Hepatocyte (in vitro differentiated cells): ENCODE measurements at regions not wholly inside any gene's neighbourhood (a gene's known extent, or its start where the extent isn't known, plus 50 kb on each side); places are given as distances from the start of the nearest gene placed in this dataset.

Experiments used
- DNase-seq: peaks from one replicate; pipeline ENCODE4 v3.0.0-alpha.2; 2016; ENCODE audit warnings: low spot score
- H2AFZ ChIP-seq: fragments of 200-600 bp; sonication (generic); 2 replicates; pipeline ENCODE4 v1.6.0; 2016; ENCODE audit warnings: antibody characterized with exemption, mild to moderate bottlenecking
- H3K27ac ChIP-seq: fragments of 200-600 bp; sonication (generic); 2 replicates; pipeline ENCODE4 v1.5.1; 2016; ENCODE audit warnings: mild to moderate bottlenecking
- H3K27me3 ChIP-seq: fragments of 200-600 bp; sonication (generic); 2 replicates; pipeline ENCODE4 v1.6.1; 2016
- H3K36me3 ChIP-seq: fragments of 200-600 bp; sonication (generic); replicated peaks from 2 replicates; pipeline ENCODE4 v1.5.1; 2016; ENCODE audit warnings: low read depth; ENCODE audit not compliant: insufficient read depth
- H3K4me1 ChIP-seq: fragments of 200-600 bp; sonication (generic); 2 replicates; pipeline ENCODE4 v1.5.1; 2016; ENCODE audit warnings: mild to moderate bottlenecking, moderate library complexity; ENCODE audit not compliant: insufficient read depth
- H3K4me2 ChIP-seq: fragments of 200-600 bp; sonication (generic); 2 replicates; pipeline ENCODE4 v1.6.0; 2016
- H3K4me3 ChIP-seq: fragments of 200-600 bp; sonication (generic); 2 replicates; pipeline ENCODE4 v1.5.1; 2016; ENCODE audit warnings: mild to moderate bottlenecking
- H3K79me2 ChIP-seq: fragments of 200-600 bp; sonication (generic); 2 replicates; pipeline ENCODE4 v1.6.0; 2017; ENCODE audit warnings: mild to moderate bottlenecking
- H3K9me2 ChIP-seq: fragments of 200-600 bp; sonication (generic); replicated peaks from 2 replicates; pipeline ENCODE4 v1.6.0; 2017; ENCODE audit warnings: mild to moderate bottlenecking; ENCODE audit not compliant: insufficient read depth
- H3K9me3 ChIP-seq: fragments of 200-600 bp; sonication (generic); 2 replicates; pipeline ENCODE4 v1.5.1; 2016; ENCODE audit warnings: low read depth, mild to moderate bottlenecking
- H4K20me1 ChIP-seq: fragments of 200-600 bp; sonication (generic); 2 replicates; pipeline ENCODE4 v1.6.0; 2016; ENCODE audit warnings: mild to moderate bottlenecking; ENCODE audit not compliant: insufficient read depth, poor library complexity, severe bottlenecking
- EZH2 ChIP-seq: fragments of 200-600 bp; sonication (generic); IDR thresholded peaks from 2 replicates; pipeline ENCODE4 v1.6.1; 2016; ENCODE audit warnings: antibody characterized with exemption, mild to moderate bottlenecking, borderline replicate concordance
- EZH2phosphoT487 ChIP-seq: fragments of 200-600 bp; sonication (generic); IDR thresholded peaks from one replicate; pipeline ENCODE4 v1.6.1; 2018; ENCODE audit warnings: antibody characterized with exemption, mild to moderate bottlenecking, low read depth, moderate library complexity; ENCODE audit not compliant: unreplicated experiment, severe bottlenecking
- WGBS: methylation state at CpG from one replicate; pipeline ENCODE4 v1.1.6; 2016; ENCODE audit warnings: low lambda C conversion rate; ENCODE audit errors: missing lambda C conversion rate; 5-methylcytosine and 5-hydroxymethylcytosine counted together
- TF ChIP-seq, protein P1 (sequence below): fragments of 200-600 bp; sonication (generic); IDR thresholded peaks from 2 replicates; pipeline ENCODE4 v1.5.1; 2016; ENCODE audit warnings: antibody characterized with exemption, mild to moderate bottlenecking; ENCODE audit not compliant: poor library complexity

DNA sequence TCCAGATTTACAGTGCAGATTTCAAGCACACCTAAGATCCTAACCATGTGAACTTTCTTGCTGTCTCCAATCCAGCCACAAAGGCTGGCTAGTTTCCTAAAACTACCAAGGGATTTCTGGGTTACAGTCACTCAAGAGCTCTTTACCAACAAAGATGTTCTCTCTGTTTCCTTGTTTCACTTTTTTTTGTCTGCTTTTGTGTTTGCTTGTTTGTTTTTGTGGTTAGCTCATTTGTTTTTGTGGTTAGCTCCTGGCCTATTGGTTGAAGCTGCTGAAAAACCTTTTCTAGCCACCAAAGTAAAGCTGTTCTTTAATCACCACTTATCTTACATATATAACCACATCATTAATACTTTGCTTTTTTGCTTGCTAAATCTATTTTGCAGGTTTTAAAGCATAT, 642.5 kb upstream of the GALNTL6 start:
- no peaks in the 10 kb centered on the region for H3K9me3 ChIP-seq
- H3K9me2 ChIP-seq: no peaks in the 10 kb centered on the region
- H3K27ac ChIP-seq: no peak overlapping the region
- no peaks in the 10 kb centered on the region for H4K20me1 ChIP-seq
- no peak overlapping the region for H3K4me2 ChIP-seq
- TF ChIP-seq, protein P1, sequence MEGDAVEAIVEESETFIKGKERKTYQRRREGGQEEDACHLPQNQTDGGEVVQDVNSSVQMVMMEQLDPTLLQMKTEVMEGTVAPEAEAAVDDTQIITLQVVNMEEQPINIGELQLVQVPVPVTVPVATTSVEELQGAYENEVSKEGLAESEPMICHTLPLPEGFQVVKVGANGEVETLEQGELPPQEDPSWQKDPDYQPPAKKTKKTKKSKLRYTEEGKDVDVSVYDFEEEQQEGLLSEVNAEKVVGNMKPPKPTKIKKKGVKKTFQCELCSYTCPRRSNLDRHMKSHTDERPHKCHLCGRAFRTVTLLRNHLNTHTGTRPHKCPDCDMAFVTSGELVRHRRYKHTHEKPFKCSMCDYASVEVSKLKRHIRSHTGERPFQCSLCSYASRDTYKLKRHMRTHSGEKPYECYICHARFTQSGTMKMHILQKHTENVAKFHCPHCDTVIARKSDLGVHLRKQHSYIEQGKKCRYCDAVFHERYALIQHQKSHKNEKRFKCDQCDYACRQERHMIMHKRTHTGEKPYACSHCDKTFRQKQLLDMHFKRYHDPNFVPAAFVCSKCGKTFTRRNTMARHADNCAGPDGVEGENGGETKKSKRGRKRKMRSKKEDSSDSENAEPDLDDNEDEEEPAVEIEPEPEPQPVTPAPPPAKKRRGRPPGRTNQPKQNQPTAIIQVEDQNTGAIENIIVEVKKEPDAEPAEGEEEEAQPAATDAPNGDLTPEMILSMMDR: no peak
- TF ChIP-seq EZH2 (no peak), EZH2phosphoT487 (no peak)
- H3K79me2 ChIP-seq: no peaks in the 10 kb centered on the region
- H3K36me3 ChIP-seq: no peaks in the 10 kb centered on the region
- no peaks in the 10 kb centered on the region for H3K27me3 ChIP-seq
- no peak for DNase-seq
- H2AFZ ChIP-seq: no peak overlapping the region
- no peaks in the 10 kb centered on the region for H3K4me1 ChIP-seq
- H3K4me3 ChIP-seq: no peak overlapping the region

DNA sequence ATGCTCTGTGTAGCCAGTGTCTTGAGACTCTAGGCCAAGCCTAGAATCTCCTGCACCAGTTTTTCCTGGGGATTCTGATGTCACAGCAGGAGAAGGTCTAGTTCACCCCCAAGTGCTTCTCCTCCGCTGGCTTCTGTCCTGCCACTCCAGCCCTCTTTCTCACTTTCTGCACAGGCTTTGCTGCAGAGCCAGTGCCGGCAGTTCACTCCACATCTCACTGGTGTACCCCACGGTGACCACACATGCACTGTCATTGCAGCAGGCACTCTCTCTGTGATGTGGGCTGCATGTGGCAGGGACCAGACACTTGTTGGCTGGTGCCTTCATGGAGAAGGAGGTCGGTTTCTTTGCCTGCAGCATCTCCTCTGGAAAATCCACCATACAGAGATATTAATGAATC, 643.8 kb upstream of the GALNTL6 start:
- TF ChIP-seq EZH2phosphoT487 (no peak), EZH2 (no peak)
- TF ChIP-seq, protein P1: no peak
- Histone ChIP-seq H3K4me1 (no peaks in the 10 kb centered on the region), H2AFZ (no peak overlapping the region), H3K4me2 (no peak overlapping the region), H3K27me3 (no peaks in the 10 kb centered on the region), H3K27ac (no peak overlapping the region), H3K36me3 (no peaks in the 10 kb centered on the region), H3K4me3 (no peak overlapping the region), H3K9me3 (no peaks in the 10 kb centered on the region), H3K79me2 (no peaks in the 10 kb centered on the region), H4K20me1 (no peaks in the 10 kb centered on the region), H3K9me2 (no peaks in the 10 kb centered on the region)
- no peak for DNase-seq
- WGBS: 82% methylated on average over 4 of the region's 4 CpGs

- TF ChIP-seq, protein P1: no peak
- TF ChIP-seq EZH2phosphoT487 (no peak), EZH2 (no peak)
- 71% methylated on average over 3 of the region's 3 CpGs for WGBS
- Histone ChIP-seq H3K4me3 (no peak overlapping the region), H3K4me2 (no peak overlapping the region), H3K27me3 (no peaks in the 10 kb centered on the region), H3K9me2 (no peaks in the 10 kb centered on the region), H4K20me1 (no peaks in the 10 kb centered on the region), H3K27ac (no peak overlapping the region), H3K79me2 (no peaks in the 10 kb centered on the region), H3K9me3 (no peaks in the 10 kb centered on the region), H2AFZ (no peak overlapping the region), H3K4me1 (no peaks in the 10 kb centered on the region), H3K36me3 (no peaks in the 10 kb centered on the region)
- no peak for DNase-seq
Observed at GRCh38 chr4:171162478-171162877, 650.7 kb upstream of the GALNTL6 start.

- H3K9me2 ChIP-seq: no peaks in the 10 kb centered on the region
- H3K9me3 ChIP-seq: no peaks in the 10 kb centered on the region
- no peaks in the 10 kb centered on the region for H3K79me2 ChIP-seq
- no peaks in the 10 kb centered on the region for H4K20me1 ChIP-seq
- 49% methylated on average over 7 of the region's 7 CpGs for WGBS
- H2AFZ ChIP-seq: no peak overlapping the region
- TF ChIP-seq, protein P1: no peak
- no peak for TF ChIP-seq EZH2phosphoT487
- no peak for TF ChIP-seq EZH2
- H3K4me3 ChIP-seq: no peak overlapping the region
- H3K27me3 ChIP-seq: no peaks in the 10 kb centered on the region
- H3K27ac ChIP-seq: no peak overlapping the region
- H3K36me3 ChIP-seq: no peaks in the 10 kb centered on the region
- peak overlapping the region; percentile 60 for H3K4me2 ChIP-seq
- DNase-seq: peak; percentile 6
- H3K4me1 ChIP-seq: no peaks in the 10 kb centered on the region
Observed at GRCh38 chr4:171157462-171158082, 655.6 kb upstream of the GALNTL6 start.
